BJ (cell line): ENCODE measurements at regions not wholly inside any gene's neighbourhood (a gene's known extent, or its start where the extent isn't known, plus 50 kb on each side); places are given as distances from the start of the nearest gene placed in this dataset.

Source experiments
- CTCF ChIA-PET: fragments of 350-600 bp; formaldehyde crosslinking; extraction: SDS; loops from one replicate; lab custom pipeline; 2021; ENCODE audit warnings: antibody characterized with exemption, inconsistent platforms; lab: Yijun Ruan, JAX
- POLR2A ChIA-PET: fragments of 300-600 bp; sonication (Branson Sonifier 250); formaldehyde crosslinking; extraction: SDS; loops from one replicate; lab custom pipeline; 2021; ENCODE audit warnings: antibody characterized with exemption; lab: Charles Lee
- DNase-seq: peaks from one replicate; pipeline ENCODE4 v3.0.0-alpha.2; 2011; ENCODE audit warnings: low read depth
- H3K27me3 ChIP-seq: 2 replicates; pipeline ENCODE4 v1.6.0; 2011; ENCODE audit warnings: low read length; ENCODE audit not compliant: control insufficient read depth, insufficient read depth
- H3K36me3 ChIP-seq: 2 replicates; pipeline ENCODE4 v1.5.1; 2011; ENCODE audit warnings: low read length; ENCODE audit not compliant: control insufficient read depth, insufficient read depth
- H3K4me3 ChIP-seq: 2 replicates; pipeline ENCODE4 v1.5.1; 2011; ENCODE audit warnings: low read depth, mild to moderate bottlenecking, control low read depth, low read length
- TF ChIP-seq, protein P1 (sequence below): IDR thresholded peaks from 2 replicates; pipeline ENCODE4 v1.5.1; 2011; ENCODE audit warnings: low read depth, mild to moderate bottlenecking, control low read depth, inconsistent platforms, low read length, moderate library complexity; ENCODE audit not compliant: insufficient read depth

DNA sequence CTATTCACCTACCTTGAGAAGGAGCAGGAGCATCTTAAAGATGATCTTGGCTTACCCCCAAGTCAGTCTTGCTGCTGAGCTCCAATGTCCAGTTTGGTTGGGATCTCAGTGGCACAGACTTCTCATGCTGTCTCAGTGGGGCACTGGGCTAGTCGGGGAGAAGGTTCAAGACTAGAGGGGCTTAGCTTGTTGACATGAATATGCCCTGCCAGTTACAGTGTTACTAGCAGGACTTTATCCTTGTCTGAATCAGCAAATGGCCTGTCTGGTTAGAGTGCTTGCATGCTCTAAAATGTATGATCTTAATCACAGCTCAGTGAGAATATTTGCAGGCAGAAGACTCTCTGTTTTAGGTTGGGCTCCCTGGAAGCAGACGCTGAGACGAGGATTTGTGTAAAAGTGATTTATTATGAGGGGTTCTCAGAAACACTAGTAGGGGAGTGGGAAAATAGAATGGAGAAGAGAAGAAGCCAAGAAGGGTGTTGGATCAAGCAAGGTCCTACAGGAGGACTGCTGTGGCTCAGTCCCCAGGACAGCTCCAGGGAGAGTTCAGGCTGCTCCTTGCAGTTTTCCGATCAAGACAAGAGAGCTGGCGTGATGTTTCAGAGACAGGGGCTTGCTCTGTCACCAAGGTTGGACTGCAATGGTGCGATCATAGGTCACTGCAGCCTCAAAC, 150.4 kb upstream of the HS3ST2 start:
- ChIA-PET CTCF (interaction anchor here (0.6 to 1.0 kb wide), 2 partner anchors 20 to 1102 kb away, joined by 3 read pairs; no protein-coding TSS in a partner anchor), POLR2A (no interaction called here)
- TF ChIP-seq, protein P1, sequence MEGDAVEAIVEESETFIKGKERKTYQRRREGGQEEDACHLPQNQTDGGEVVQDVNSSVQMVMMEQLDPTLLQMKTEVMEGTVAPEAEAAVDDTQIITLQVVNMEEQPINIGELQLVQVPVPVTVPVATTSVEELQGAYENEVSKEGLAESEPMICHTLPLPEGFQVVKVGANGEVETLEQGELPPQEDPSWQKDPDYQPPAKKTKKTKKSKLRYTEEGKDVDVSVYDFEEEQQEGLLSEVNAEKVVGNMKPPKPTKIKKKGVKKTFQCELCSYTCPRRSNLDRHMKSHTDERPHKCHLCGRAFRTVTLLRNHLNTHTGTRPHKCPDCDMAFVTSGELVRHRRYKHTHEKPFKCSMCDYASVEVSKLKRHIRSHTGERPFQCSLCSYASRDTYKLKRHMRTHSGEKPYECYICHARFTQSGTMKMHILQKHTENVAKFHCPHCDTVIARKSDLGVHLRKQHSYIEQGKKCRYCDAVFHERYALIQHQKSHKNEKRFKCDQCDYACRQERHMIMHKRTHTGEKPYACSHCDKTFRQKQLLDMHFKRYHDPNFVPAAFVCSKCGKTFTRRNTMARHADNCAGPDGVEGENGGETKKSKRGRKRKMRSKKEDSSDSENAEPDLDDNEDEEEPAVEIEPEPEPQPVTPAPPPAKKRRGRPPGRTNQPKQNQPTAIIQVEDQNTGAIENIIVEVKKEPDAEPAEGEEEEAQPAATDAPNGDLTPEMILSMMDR: no peak
- Histone ChIP-seq H3K27me3 (peaks cover 23% of the 10 kb centered on the region), H3K4me3 (no peak overlapping the region), H3K36me3 (no peaks in the 10 kb centered on the region)
- no peak for DNase-seq

DNA sequence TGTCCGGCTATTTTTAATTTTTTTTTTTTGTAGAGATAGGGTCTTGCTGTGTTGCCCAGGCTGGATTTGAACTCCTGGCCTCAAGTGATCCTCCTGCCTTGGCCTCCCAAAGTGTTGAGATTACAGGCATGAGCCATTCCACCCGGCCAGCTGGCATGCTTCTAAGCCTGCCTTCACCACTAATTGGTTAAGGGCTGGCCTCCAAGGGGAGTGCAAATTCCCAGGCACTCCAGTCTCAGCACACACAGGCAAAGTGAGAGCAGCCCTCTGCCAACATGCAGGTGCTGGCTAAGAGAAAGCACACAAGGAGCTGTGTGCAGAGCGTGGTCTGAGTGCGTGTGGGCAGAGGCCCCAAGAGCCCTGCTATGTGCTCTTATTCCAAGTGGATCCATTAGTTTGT, 149.8 kb upstream of the HS3ST2 start:
- TF ChIP-seq, protein P1: no peak
- no peak for DNase-seq
- ChIA-PET CTCF (no interaction called here), POLR2A (no interaction called here)
- Histone ChIP-seq H3K4me3 (no peak overlapping the region), H3K36me3 (no peaks in the 10 kb centered on the region), H3K27me3 (peaks cover 24% of the 10 kb centered on the region)

DNA sequence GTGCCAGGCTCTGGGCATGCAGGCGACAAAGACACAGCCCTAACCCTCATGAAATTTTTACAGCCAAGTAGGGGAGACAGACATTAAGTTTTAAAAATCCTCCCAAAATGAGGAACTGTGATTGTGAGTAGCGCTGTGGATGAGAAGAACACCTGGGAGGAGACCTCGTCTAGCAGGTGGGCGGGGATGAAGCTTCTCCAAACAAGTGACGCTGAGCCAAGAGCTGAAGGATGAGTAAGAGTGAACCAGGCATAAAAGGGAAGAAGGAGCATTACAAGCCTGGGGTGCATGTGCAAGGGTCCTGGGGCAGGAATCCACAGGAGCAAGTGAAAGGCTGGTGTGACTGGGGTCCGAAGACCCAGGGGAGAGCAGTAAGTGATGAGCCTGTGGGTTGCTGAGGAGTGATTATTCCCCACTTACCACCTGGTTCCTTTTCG, 149.4 kb upstream of the HS3ST2 start:
- Histone ChIP-seq H3K27me3 (peaks cover 24% of the 10 kb centered on the region), H3K36me3 (no peaks in the 10 kb centered on the region), H3K4me3 (no peak overlapping the region)
- TF ChIP-seq, protein P1: no peak
- no peak for DNase-seq
- ChIA-PET CTCF (no interaction called here), POLR2A (no interaction called here)

DNA sequence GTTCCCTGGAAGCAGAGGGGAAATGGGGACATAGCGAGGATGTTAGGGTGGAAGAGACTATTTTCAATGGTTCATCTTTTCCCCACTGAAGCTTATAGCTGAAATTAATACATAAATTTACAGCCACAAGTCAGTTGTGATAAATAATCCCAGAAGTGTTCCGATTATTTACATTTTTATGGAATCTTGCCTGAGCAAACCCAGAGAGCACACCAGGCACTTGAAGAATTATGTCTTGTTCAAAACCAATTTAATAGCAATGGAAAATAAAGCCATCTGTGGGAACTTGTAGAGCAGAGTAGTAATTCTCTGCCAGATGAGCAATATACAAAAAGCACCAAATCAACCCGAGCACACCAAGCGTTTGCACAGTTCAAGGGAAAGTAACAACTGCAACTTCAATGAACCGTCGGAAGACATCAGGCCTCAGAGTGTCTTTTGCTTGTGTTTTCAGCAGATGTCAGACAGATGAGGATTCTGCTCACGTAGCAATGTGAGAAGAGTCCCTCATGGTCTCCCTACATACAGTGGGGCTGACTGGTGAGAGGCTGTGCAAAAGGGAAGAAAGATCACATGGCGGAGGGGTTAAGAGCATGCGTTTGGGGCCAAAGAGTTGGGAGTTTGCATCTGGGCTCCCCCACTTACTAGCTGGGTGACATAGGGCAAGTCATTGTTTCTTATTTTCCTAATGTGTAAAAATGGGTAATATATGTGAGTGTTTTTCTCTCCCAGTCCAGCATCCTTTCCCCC, 148.7 kb upstream of the HS3ST2 start:
- no peak for DNase-seq
- H3K36me3 ChIP-seq: no peaks in the 10 kb centered on the region
- H3K4me3 ChIP-seq: no peak overlapping the region
- POLR2A ChIA-PET: no interaction called here
- CTCF ChIA-PET: interaction anchor here (1.1 kb wide), 1 partner anchor 10 kb away, joined by 4 read pairs; no protein-coding TSS in a partner anchor
- H3K27me3 ChIP-seq: peaks cover 24% of the 10 kb centered on the region
- TF ChIP-seq, protein P1: no peak

DNA sequence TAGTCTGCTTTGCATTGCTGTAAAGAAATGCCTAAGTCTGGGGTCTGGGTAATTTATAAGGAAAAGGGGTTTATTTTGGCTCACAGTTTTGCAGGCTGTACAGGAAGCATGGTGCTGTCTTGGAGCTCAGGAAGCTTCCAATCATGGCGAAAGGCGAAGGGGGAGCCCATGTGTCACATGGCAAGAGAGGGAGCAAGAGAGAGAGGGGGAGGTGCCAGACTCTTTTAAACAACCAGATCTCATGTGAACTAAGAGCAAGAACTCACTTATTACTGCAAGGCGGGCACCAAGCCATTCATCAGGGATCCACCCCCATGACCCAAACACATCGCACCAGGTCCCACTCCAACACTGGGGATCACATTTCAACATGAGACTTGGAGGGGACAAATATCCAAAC, 148.2 kb upstream of the HS3ST2 start:
- ChIA-PET CTCF (interaction anchor here (0.6 to 2.2 kb wide), 4 partner anchors 9 to 259 kb away, joined by 3 to 5 read pairs (median 4); no protein-coding TSS in a partner anchor), POLR2A (no interaction called here)
- H3K36me3 ChIP-seq: no peaks in the 10 kb centered on the region
- TF ChIP-seq, protein P1: no peak
- H3K27me3 ChIP-seq: peaks cover 24% of the 10 kb centered on the region
- no peak overlapping the region for H3K4me3 ChIP-seq
- no peak for DNase-seq
